COLO668 (cell line): ENCODE measurements at regions not wholly inside any gene's neighbourhood (a gene's known extent, or its start where the extent isn't known, plus 50 kb on each side); places are given as distances from the start of the nearest gene placed in this dataset.

Experiments used
- DNase-seq: peaks from one replicate; lab custom pipeline; 2025; ENCODE audit not compliant: unreplicated experiment; lab: John Stamatoyannopoulos, UW

DNA sequence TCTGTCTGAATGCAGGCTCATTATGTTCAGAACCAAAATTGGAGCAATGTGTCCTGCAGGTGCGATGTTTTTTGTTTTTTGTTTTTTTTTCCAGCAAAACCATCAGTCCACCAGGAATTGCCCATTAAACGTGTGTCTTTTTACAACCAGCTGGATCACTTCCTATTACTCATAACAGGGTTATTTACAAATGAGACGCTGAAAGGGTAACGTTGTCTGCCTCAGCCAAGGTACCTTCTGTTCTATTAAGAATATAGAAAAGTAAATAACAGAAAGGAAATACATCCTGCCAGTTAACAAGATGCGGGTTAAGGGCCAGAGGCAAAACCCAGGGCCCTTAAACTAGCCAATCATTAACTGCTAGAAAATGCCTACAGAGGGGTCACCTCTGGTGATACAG lies 590.4 kb downstream of the TBC1D4 start:
- no peak for DNase-seq

DNA sequence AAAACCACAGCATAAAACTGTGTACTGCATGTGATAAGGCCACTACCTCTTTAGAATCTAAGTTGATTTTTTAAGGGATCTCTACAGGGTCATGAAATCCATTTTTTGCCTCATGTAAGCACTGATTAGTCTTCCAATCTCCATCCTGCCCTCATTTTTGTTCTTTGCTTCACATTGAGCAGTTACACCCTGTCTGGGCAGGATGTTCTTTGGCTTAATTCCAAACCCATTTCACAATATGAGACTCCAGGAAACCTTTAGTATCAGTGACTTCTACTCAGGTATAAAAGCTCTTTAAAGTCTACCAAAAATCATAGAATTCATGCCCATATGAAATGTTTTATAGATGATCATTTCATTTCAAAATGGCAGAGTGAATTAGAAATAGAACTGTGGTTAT lies 592.6 kb downstream of the TBC1D4 start:
- no peak for DNase-seq

DNA sequence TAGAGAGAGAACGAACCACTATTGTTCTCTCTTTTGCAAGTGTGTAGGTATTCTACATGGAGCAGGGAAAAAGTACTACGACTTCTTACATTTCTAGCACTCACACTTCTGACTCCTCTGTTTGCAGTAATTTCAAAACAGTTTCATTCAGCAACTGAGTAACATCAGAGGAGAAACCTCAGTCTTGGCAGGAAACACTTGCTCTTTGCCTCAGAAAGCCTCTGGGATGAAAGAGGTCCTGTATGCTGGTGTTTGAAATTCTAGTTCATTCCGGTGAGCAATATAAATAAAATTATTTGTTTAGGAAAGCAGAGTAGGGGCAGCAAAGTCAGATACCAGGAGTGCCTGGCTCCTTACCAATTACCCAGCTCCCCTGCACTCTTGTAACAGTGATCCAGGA lies 595.5 kb downstream of the TBC1D4 start:
- DNase-seq: no peak

DNA sequence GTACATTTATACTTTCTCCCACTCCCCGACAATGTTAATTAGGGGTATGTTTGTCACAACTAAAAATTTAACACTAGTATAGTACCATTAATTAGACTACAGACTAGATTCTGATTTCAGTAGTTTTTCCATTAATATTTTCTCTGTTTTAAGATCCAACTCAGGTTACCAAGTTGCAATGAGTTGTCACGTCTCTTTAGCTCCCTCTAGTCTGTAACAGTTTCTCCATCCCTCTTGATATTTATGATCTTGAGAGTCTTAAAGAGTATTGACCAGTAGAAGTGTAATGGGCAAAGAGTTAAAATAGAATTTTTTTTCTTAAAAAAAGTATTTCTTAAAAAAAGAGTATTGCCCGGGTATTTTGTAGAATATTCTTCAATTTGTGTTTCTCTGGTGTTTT lies 598.1 kb downstream of the TBC1D4 start:
- DNase-seq: no peak

DNA sequence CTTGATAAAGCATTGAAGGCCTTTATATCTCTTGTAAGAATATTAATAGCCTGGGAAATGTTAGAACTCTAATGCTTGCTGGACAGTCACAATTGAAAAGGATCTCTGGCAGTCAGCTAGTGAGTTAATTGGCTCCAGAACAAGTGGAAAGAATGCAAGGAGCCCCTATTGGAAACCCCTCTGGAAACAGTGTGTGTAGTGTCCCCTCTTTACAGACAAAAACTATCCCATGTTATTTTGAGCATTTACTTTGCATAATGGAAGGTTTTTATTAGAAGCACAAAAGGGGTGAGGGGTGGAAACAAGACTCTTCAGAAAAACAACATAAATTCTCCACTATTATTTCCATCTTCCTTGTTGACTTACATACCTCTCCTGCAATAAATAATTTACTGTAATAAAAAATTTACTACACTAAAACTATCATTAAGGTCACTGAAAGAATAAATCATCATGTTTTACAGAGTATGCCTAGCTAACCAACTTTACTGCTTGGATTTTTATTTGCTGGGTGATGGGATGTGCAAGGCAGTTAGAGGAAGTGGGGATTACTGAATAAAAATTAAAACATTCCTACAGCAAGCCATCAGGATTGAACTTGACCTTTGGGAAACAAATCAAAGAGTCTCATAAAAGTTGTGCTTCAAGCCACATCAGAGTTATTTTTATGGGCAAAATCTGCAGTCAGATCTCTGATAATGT lies 610.4 kb downstream of the TBC1D4 start:
- no peak for DNase-seq

DNA sequence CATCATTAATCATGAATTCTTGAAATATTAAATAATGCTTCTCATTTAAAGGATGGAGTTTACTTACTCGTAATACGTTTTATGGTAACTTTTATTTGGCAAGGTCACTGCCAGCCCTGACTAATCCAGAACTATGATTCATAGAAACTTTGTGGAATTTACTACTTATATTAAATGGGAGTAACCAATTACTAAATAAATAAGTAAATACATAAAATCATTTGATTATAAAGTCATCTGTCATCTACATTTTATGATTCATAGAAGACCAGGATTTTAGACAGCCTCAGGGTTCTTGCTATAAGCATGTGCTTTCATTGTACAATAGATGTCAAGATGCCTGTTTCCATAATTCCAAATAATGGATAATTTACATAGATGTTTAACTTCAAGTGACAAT lies 611.1 kb downstream of the TBC1D4 start:
- DNase-seq: no peak

DNA sequence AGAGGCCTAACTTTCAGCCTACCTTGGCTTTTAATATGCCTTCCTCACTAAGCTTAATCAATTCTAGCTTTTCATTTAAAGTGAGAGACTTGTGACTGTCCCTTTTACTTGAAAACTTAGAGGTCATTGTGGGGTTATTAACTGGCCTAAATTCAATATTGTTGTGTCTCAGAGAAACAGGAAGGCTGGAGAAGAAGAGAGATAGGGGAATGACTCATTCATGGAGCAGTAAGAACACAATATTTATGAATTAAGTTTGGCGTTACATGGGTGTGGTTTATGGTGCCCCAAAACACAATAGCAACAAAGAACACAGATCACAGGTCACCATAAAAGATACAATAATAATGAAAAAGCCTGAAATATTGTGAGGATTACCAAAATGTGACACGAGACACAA lies 612.1 kb downstream of the TBC1D4 start:
- no peak for DNase-seq

DNA sequence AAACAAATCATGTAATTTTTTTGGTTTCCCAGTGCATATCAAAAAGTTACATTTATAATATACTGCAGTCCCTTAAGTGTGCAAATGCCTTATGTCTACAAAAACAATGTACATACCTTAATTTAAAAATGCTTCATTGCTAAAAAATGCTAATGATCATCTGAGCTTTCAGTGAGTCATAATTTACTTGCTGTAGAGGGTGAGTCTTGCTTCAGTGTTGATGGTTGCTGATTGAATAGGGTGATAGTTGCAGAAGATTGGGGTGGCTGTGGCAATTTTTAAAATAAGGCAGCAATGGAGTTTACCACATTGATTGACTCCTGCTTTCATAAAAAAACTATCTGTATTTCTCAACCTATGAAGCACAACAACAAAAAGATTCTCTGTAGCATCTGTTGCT lies 613.9 kb downstream of the TBC1D4 start:
- no peak for DNase-seq

DNA sequence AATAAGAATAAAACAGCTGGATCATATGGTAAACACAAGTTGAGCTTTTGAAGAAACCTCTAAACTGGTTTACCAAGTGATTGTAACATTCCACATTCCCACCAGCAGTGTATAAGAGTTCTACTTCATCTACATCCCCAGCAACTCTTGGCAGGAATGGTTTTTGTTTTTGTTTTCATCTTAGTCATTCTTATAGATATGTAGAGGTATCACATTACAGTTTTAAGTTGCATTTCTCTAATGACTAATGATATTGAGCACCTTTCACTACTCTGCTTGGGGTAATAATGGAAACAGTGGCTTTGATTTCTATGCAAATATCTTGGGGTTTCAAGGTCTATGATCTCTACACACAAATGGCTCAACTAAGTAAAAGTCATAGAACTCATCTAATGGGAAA lies 614.5 kb downstream of the TBC1D4 start:
- no peak for DNase-seq

DNA sequence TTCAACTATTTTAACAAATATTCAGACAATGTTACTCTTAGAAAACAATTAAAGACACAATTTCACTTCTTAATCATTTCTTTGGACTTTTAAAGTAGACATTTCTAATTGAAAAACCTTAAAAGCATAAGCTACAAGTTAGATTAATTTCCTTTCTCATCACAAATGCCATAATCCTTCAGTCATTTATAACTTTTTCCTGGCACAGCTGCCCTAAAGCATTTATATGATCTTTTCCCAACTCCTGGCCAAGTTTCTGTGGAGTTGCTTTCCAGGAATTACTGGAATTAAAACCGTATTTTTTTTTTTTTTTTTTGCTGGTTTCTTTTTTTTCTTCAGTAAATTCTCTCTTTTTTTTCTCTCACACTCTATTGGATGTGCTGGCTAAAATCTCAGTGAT lies 615.9 kb downstream of the TBC1D4 start:
- DNase-seq: no peak

DNA sequence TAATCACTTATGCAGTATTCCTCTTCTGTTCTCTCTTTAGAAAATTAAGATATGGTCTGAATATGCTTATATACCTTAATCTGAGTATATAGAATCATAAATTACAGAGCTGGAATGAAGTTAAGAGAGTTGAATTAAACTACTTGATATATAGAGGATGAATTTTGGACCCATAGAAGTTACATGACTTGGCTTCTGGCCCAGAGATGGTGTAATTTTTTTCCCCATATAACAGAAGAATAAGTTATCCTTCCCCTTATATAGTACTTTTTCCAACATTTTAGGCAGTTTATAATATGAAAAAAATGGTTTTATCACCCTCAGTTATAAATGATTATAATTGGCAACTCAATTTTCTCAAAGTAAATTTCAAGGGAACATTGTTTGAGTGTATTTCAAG lies 616.3 kb downstream of the TBC1D4 start:
- DNase-seq: no peak

DNA sequence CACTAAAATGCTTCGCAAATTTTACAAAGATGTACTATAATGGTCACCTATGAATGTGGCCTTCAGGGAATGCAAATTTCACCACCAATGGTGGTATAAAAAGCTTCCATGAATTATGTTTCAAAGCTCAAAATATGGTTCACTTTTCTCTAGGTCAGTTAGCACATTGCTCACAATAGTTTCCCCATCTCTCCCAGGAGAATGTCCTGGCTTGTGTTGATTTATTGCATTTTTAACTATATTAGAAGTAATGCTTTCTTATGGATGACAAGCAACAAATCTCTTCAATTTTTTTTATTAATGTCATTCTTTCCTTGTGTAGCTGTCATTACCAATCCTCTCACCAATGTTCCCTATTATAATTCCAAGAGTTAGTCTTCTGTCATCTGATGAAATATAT lies 621.2 kb downstream of the TBC1D4 start:
- no peak for DNase-seq

DNA sequence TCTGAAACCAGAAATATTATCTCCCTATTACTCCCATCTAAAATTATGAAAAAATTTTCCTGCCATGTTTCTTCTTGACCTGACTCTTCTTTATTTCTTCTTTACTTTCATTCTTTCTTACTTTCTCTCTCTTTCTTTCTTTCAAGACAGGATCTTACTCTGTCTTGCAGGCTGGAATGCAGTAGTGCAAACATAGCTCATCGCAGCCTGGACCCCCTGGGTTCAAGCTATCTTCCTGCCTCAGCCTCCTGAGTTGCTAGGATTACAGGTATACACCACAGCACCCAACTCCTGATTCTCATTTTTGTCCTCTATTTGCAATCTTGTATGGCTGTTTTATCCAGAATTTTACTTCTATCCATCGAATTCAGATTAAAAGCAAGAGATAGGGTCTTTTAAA lies 631.1 kb downstream of the TBC1D4 start:
- no peak for DNase-seq

DNA sequence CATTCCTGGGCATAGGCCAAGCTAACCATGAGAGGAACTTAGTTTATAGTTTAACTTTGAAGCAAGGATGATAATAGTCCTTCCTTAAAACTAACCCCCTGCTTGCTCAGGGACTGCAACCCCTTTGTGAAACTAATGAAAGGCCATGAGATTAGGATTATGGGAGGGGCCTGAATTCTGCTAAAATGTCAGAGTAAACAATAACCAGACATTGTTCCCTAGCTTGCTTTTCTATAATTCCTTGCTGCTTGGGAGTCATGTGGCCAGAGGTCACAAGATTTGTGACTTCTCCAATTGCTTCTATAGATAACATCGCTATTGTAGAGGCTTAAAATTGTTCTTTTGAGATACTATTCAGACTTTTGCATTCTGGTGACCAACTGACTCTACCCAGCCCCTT lies 634.0 kb downstream of the TBC1D4 start:
- DNase-seq: no peak

DNA sequence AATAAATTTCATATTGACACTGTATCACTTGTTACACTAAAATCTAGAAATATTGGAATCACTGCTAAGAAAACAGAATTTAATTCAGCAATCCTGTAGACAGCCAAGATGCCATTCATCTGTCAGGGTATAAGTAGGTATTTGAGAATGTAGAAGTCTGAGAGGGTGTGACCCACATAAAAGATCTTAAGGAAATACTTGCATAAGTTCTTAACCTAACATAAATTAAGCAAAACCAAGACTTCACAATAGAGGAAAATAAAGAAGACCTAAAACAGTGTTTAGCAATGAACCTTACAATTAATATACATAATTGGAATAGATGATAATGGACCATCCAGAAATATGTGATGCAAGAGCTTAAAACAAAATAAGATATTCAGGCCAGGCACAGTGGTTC lies 636.2 kb downstream of the TBC1D4 start:
- no peak for DNase-seq

DNA sequence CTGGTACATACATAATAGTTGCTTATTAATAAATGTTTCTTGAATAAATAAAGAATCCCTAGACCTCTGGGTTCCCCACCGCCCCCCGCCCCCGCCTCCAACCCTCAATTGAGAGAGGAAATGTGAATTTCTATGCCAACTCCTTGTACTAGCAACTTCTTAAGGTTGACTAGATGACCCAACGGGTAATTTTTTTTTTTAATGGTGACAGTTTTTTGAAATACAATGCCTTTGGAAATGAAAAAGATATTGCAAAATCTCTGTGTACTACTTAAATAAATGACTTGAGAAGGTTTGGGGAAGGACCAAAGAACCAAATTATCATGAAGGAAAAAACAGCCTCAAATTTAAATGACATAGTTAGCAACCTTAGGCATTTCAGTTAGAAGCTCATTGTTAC lies 640.3 kb downstream of the TBC1D4 start:
- no peak for DNase-seq

DNA sequence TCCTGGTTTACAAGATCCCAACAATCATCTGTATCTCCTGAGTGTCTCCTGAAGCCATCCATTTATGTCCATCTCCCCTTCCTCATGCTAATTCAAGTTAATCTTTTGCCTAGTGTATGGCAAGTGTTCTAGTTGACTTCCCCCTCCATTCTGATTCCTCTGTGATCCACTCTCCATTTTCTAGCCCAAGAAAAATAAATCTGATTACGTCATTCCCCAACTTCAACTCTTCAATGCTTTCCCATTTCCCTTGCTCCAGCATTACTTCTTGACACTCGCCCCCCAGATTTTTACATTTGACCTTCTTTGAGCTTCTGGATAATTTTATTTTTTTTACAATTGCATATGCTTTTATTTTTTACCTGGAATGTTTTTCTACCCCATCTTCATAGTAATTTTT lies 640.8 kb downstream of the TBC1D4 start:
- DNase-seq: no peak

DNA sequence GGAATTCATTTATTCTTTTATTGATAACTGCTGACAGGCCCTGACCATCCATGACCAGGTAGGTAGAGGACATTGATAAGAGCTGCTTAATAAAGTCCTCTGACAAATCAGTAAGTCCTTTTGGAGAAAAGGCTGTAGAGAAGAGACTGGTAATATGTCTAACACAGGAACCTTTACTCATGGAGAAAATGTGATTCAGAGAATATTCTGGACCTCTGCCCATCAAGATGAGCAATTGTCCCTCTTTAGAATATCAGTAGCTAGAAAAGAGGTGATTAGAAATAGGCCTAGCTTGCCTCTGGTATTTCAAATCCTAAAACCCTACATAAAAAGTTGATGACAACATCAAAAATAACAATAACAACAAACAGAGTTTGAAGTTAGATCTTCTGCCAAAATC lies 642.3 kb downstream of the TBC1D4 start:
- no peak for DNase-seq

DNA sequence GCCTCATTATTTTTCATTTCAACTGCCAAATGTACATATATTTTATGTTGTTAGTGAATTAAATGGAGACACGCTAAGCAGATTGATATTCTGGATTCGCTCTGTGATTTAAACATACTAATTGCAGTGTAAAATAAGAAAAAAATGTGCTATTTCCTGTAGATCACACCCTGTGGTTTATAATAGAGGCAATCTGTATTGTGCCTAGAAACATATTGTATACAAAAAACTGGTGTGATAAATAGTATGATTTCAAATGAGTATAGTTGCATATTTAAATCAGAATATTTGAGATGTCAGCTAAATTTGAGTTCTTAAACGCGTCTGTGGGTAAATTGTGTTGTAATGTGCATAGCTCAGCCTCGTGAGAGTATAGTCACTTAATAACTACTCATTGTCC lies 643.9 kb downstream of the TBC1D4 start:
- no peak for DNase-seq

DNA sequence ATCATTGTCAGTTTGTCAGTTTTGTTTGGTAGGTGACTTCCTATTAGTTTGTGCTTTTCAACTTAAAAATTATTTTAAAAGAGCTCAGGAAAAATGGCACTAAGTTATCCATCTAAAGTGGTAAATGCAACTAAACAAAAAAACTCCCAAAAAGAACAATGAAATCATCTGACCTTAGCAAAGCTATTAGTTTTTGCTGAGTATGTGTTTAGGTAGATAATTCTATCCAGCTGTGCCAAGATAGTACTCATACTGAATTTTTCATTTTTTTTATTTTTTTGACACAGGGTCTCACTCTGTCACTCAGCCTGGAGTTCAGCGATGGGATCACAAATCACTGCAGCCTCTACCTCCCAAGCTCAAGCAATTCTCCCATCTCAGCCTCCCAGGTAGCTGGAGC lies 645.3 kb downstream of the TBC1D4 start:
- DNase-seq: no peak

DNA sequence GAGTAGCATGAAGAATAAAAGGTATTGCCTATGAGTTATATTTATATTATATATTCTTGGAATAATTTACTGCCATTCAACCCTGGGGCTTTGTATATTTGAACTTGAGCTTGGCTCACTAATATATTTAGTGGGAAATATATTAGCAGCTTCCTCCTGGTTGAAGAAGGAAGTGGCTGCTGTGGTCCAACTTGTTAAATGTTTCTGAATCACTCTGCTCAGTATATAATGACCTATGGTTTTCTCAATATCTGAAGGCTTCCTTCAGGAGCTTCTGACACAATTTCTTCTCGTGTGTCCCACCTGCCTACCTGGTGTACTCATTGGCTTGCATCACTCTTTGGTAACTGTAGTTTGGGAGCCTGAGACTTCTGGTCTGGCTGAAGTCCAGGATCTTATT lies 646.4 kb downstream of the TBC1D4 start:
- DNase-seq: no peak

DNA sequence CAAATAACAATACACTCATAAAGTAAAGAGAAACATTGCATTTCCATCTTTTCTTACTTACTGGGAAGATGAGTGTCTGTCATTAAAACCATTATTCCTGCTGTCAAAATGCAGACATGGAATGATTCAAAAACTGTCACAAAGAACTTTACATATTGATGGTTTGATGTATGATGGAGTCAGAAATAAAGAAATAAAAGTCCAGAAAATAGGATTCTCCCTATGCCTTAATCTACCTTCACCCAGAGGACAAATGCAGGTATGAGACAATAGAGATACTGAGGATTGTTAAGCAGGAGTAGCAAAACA lies 656.1 kb downstream of the TBC1D4 start:
- no peak for DNase-seq

DNA sequence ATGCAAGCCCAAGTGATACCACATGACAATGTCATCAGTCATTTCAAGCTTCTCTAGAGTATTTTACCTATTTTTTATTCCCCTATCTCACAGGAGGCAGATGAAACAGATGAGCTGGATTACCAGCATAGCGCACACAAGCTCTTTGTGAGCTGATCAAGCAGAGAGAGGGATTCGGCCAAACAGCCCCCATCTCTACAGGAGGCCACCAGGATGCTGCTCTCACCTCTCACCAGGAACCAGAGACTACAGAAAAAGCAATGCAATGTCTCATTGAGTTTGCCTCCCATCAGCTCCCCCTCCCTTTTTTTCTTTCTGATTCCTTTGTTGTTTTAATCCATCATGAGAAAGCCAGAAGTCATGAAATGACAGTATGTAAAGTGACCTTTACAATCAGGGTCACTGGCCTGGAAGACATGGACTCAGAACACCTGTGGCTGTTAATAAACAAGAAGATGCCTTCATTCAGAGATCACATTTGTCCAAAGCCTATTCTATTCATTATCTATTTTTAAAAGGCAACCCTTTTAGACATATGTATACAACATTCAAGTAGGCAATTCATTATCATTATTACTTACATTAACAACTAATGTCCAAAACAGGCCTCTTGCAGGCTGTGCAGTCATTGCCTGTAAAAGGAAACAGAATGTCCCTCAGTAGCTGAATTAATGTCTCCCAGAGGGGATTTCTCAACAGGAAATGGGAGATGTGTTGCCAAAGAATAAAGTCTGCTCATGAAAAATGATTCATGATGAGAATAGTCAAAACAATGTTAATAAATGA lies 656.6 kb downstream of the TBC1D4 start:
- DNase-seq: no peak
